ENCODE measurements at regions not wholly inside any gene's neighbourhood (a gene's known extent, or its start where the extent isn't known, plus 50 kb on each side); places are given as distances from the start of the nearest gene placed in this dataset.

DNA sequence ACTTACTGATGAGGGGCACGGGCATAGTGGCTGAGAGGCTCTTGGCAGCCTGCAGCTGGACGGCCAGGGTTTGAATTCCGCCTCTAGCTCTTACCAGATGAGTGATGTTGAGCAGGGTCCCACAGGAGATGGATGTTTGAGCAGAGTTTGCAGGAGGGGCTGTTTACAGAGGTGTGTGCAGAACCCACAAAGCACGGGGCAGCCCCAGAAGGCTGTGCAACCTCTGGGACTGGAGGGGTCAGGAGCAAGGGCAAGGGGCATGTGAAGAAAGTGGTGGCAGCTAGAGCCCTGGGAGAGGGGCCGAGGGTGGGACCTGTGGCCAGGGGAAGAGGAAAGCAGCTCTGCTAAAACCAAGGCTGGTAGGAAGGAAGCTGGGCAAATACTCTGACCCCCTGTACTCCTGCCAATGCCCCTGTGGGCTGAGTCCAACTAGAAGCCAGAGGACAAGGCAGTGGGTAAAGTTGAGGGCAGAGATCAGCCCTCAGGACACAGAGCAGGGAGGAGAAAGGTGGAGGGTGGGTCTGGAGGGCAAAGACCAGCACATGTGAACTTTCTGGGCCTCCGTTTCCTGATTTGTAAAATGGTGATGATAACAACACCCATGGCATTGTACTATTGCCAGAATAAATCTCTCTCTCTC lies 53.9 kb upstream of the ITGA11 start:
- no peak for TF ChIP-seq POLR2AphosphoS5 (IDR thresholded peaks at IDR 0.05; ENCODE audit: low read depth)
- TF ChIP-seq JUNB (IDR thresholded peaks at IDR 0.05; ENCODE audit: unreplicated experiment), result no peak
- TF ChIP-seq NANOG (IDR thresholded peaks at IDR 0.05; ENCODE audit: borderline replicate concordance), result no peak
- TF ChIP-seq, protein P1, sequence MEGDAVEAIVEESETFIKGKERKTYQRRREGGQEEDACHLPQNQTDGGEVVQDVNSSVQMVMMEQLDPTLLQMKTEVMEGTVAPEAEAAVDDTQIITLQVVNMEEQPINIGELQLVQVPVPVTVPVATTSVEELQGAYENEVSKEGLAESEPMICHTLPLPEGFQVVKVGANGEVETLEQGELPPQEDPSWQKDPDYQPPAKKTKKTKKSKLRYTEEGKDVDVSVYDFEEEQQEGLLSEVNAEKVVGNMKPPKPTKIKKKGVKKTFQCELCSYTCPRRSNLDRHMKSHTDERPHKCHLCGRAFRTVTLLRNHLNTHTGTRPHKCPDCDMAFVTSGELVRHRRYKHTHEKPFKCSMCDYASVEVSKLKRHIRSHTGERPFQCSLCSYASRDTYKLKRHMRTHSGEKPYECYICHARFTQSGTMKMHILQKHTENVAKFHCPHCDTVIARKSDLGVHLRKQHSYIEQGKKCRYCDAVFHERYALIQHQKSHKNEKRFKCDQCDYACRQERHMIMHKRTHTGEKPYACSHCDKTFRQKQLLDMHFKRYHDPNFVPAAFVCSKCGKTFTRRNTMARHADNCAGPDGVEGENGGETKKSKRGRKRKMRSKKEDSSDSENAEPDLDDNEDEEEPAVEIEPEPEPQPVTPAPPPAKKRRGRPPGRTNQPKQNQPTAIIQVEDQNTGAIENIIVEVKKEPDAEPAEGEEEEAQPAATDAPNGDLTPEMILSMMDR (conservative IDR thresholded peaks at IDR 0.05; ENCODE audit: low read depth in 2 of 2), result no peak
- TF ChIP-seq, protein P2, sequence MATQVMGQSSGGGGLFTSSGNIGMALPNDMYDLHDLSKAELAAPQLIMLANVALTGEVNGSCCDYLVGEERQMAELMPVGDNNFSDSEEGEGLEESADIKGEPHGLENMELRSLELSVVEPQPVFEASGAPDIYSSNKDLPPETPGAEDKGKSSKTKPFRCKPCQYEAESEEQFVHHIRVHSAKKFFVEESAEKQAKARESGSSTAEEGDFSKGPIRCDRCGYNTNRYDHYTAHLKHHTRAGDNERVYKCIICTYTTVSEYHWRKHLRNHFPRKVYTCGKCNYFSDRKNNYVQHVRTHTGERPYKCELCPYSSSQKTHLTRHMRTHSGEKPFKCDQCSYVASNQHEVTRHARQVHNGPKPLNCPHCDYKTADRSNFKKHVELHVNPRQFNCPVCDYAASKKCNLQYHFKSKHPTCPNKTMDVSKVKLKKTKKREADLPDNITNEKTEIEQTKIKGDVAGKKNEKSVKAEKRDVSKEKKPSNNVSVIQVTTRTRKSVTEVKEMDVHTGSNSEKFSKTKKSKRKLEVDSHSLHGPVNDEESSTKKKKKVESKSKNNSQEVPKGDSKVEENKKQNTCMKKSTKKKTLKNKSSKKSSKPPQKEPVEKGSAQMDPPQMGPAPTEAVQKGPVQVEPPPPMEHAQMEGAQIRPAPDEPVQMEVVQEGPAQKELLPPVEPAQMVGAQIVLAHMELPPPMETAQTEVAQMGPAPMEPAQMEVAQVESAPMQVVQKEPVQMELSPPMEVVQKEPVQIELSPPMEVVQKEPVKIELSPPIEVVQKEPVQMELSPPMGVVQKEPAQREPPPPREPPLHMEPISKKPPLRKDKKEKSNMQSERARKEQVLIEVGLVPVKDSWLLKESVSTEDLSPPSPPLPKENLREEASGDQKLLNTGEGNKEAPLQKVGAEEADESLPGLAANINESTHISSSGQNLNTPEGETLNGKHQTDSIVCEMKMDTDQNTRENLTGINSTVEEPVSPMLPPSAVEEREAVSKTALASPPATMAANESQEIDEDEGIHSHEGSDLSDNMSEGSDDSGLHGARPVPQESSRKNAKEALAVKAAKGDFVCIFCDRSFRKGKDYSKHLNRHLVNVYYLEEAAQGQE (IDR thresholded peaks at IDR 0.05; ENCODE audit: unreplicated experiment), result no peak
- no peak for TF ChIP-seq EZH2phosphoT487 (IDR thresholded peaks at IDR 0.05; ENCODE audit: unreplicated experiment)
- no peak for TF ChIP-seq ZNF114 (CRISPR knock-in tag; IDR thresholded peaks at IDR 0.05)
- no peak for TF ChIP-seq ZNF331 (CRISPR knock-in tag; IDR thresholded peaks at IDR 0.05; ENCODE audit: low read depth)
- TF ChIP-seq EZH2 (IDR thresholded peaks at IDR 0.05; ENCODE audit: low read depth, unreplicated experiment), result no peak
